DOHH2 (cell line): ENCODE measurements at regions not wholly inside any gene's neighbourhood (a gene's known extent, or its start where the extent isn't known, plus 50 kb on each side); places are given as distances from the start of the nearest gene placed in this dataset.

ENCODE experiments used
- CTCF ChIP-seq: fragments of 200-600 bp; sonication (generic); IDR thresholded peaks from one replicate; pipeline ENCODE4 v1.5.1; 2014; ENCODE audit warnings: antibody characterized with exemption, mild to moderate bottlenecking, low read depth, low read length; ENCODE audit not compliant: poor library complexity, severe bottlenecking
- EZH2phosphoT487 ChIP-seq: fragments of 200-600 bp; sonication (generic); IDR thresholded peaks from 2 replicates; pipeline ENCODE4 v1.6.1; 2017; ENCODE audit warnings: borderline replicate concordance, mild to moderate bottlenecking, antibody characterized with exemption, low read length, moderate library complexity, mixed read lengths

GRCh38 chr4:186904101-186904500 lies 180.4 kb upstream of the FAT1 start:
- no peak for TF ChIP-seq CTCF
- no peak for TF ChIP-seq EZH2phosphoT487
